Transverse colon (tissue), 4 donors: ENCODE measurements at regions not wholly inside any gene's neighbourhood (a gene's known extent, or its start where the extent isn't known, plus 50 kb on each side); places are given as distances from the start of the nearest gene placed in this dataset.

Source experiments
- EP300 ChIP-seq: sonication (generic); formaldehyde crosslinking; IDR thresholded peaks from one replicate; pipeline ENCODE4 v1.6.1; 2017; ENCODE audit warnings: antibody characterized with exemption, low read depth
- POLR2A ChIP-seq: fragments of 450-650 bp; IDR thresholded peaks from one replicate; pipeline ENCODE4 v1.6.1; 2016; ENCODE audit warnings: antibody characterized with exemption, mild to moderate bottlenecking, moderate library complexity
- POLR2AphosphoS5 ChIP-seq, 3 donors: sonication (generic); formaldehyde crosslinking; IDR thresholded peaks; one replicate each; pipeline ENCODE4 v1.6.1; 2016; ENCODE audit warnings: antibody characterized with exemption in 3 of 3
- TF ChIP-seq, protein P1 (sequence below), 5 experiments: fragments of 200-600 bp in 3 of 5; fragments of 450-650 bp in 2 of 5; sonication (generic) in 3 of 5; IDR thresholded peaks; 1 replicate in 2 of 5; 2 replicates in 3 of 5; pipeline ENCODE4 v1.5.1; 2016 to 2017; ENCODE audit warnings: antibody characterized with exemption in 5 of 5, inconsistent platforms in 3 of 5, mild to moderate bottlenecking in 2 of 5, moderate library complexity in 1 of 5

DNA sequence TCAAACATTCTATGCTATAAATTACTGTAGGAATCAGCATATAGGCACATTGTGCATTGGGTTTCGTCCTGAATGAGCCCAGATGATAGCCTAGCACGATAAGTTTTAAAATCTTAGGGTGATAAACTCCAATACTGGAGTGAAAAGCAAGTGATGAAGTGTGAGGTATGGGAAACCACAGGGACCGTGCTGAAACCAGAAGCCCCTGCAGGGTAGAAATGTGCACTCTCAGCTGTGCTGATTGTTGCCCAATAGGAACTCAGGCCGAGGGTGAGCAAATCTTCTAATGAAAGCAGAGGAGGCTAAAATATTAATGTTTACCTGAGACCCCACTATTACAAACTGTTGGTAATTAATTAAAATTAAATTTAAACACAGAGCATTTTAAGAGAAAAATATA, 1486.6 kb downstream of the AACS start:
- no peak for TF ChIP-seq POLR2A
- TF ChIP-seq, protein P1, sequence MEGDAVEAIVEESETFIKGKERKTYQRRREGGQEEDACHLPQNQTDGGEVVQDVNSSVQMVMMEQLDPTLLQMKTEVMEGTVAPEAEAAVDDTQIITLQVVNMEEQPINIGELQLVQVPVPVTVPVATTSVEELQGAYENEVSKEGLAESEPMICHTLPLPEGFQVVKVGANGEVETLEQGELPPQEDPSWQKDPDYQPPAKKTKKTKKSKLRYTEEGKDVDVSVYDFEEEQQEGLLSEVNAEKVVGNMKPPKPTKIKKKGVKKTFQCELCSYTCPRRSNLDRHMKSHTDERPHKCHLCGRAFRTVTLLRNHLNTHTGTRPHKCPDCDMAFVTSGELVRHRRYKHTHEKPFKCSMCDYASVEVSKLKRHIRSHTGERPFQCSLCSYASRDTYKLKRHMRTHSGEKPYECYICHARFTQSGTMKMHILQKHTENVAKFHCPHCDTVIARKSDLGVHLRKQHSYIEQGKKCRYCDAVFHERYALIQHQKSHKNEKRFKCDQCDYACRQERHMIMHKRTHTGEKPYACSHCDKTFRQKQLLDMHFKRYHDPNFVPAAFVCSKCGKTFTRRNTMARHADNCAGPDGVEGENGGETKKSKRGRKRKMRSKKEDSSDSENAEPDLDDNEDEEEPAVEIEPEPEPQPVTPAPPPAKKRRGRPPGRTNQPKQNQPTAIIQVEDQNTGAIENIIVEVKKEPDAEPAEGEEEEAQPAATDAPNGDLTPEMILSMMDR (IDR thresholded peaks at IDR 0.05) = no peak
- no peak for TF ChIP-seq POLR2AphosphoS5 (IDR thresholded peaks at IDR 0.05)
- TF ChIP-seq EP300 = no peak
